ENCODE measurements at regions not wholly inside any gene's neighbourhood (a gene's known extent, or its start where the extent isn't known, plus 50 kb on each side); places are given as distances from the start of the nearest gene placed in this dataset.

DNA sequence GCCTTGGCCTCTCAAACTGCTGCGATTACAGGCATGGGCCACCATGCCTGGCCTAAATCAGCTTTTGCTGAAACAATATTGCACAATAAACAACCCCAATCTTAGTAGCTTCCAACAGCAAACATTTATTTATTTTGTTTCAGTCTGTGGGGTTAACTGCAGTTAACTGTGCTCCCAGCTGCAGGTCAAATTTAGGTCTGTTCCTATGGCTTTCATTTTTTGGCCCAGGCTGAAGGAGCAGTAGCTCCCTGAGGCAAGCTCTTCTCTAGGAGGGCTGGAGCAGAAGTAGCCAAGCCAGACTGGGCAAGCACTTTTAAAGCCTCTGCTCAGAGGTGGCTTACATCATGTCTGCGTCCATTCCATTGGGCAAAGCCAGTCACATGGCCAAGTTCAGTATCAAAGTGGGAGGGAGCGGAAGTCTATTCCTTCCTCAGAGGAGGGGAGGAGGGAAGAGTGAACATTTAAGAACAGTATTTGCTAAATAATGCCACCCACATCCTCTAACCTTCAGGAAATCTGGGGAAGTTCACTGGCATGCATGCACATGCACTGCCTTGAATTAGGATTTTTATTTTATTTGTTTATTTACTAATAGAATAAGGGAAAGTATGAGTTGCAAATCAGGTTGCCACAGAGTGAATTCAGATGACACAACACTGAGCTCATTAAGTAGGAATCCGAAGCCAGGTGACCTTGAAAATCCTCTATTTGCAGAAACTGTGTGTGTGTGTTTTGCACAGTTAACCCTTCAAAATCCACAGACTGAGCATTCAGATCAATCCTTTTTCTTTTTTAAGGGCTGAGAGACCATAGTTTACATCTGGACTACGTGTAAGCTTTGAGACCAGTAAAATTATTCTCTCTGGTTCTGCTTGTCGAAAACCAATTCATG is 122.0 kb upstream of the SEL1L start:
- Histone ChIP-seq H3K4me1 (ENCODE audit: low read length) (no peaks in the 10 kb centered on the region), H3K9me3 (ENCODE audit: low read length) (no peaks in the 10 kb centered on the region), H3K36me3 (ENCODE audit: insufficient read depth, low read length) (no peaks in the 10 kb centered on the region), H4K20me1 (ENCODE audit: insufficient read depth, low read depth, low read length) (no peaks in the 10 kb centered on the region), H3K27ac (ENCODE audit: low read length) (no peak overlapping the region), H3K9me2 (replicated peaks; ENCODE audit: insufficient read depth, low read length) (peaks cover 6% of the 10 kb centered on the region; the same call in 1 of the 2 replicates), H2AFZ (ENCODE audit: low read length) (no peak overlapping the region), H3K79me2 (ENCODE audit: low read length) (no peaks in the 10 kb centered on the region), H3K27me3 (ENCODE audit: low read length) (no peaks in the 10 kb centered on the region), H3K9ac (ENCODE audit: low read length) (no peak overlapping the region), H3K4me3 (ENCODE audit: low read length) (no peak overlapping the region), H3K4me2 (ENCODE audit: low read depth, low read length, poor library complexity, severe bottlenecking) (no peak overlapping the region)
- peak; percentile 52 for DNase-seq

GRCh38 chr14:81656811-81657210 is 123.2 kb upstream of the SEL1L start:
- Histone ChIP-seq H3K27me3 (ENCODE audit: low read length) (no peaks in the 10 kb centered on the region), H3K9ac (ENCODE audit: low read length) (no peak overlapping the region), H3K4me1 (ENCODE audit: low read length) (no peaks in the 10 kb centered on the region), H3K4me3 (ENCODE audit: low read length) (no peak overlapping the region), H2AFZ (ENCODE audit: low read length) (no peak overlapping the region), H3K36me3 (ENCODE audit: insufficient read depth, low read length) (no peaks in the 10 kb centered on the region), H3K9me2 (replicated peaks; ENCODE audit: insufficient read depth, low read length) (peaks cover 6% of the 10 kb centered on the region; the same call in 1 of the 2 replicates), H3K4me2 (ENCODE audit: low read depth, low read length, poor library complexity, severe bottlenecking) (no peak overlapping the region), H3K9me3 (ENCODE audit: low read length) (no peaks in the 10 kb centered on the region), H3K27ac (ENCODE audit: low read length) (no peak overlapping the region), H4K20me1 (ENCODE audit: insufficient read depth, low read depth, low read length) (no peaks in the 10 kb centered on the region), H3K79me2 (ENCODE audit: low read length) (no peaks in the 10 kb centered on the region)
- DNase-seq, result no peak

DNA sequence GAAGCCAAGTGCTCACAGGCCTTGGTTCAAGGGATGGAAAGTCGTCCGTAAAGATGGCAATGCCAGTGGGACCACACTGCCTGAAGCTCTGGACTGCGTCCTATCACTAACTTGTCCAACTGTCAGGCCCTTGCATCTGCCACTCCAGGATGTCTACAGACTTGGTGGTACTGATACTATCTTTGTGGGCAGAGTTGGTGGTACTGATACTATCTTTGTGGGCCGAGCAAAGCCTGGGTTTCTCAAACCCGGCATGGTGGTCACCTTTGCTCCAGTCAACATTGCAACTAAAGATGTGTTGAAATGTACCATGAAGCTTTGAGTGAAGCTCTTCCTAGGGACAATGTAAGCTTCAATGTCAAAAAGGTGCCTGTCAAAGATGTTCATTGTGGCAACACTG is 128.4 kb upstream of the SEL1L start:
- H3K36me3 ChIP-seq (ENCODE audit: insufficient read depth, low read length), result no peaks in the 10 kb centered on the region
- no peak overlapping the region for H2AFZ ChIP-seq (ENCODE audit: low read length)
- no peaks in the 10 kb centered on the region for H3K27me3 ChIP-seq (ENCODE audit: low read length)
- DNase-seq, result no peak
- H3K4me2 ChIP-seq (ENCODE audit: low read depth, low read length, poor library complexity, severe bottlenecking), result no peak overlapping the region
- no peak overlapping the region for H3K27ac ChIP-seq (ENCODE audit: low read length)
- no peaks in the 10 kb centered on the region for H3K79me2 ChIP-seq (ENCODE audit: low read length)
- no peak overlapping the region for H3K4me3 ChIP-seq (ENCODE audit: low read length)
- H3K4me1 ChIP-seq (ENCODE audit: low read length), result no peaks in the 10 kb centered on the region
- H3K9ac ChIP-seq (ENCODE audit: low read length), result no peak overlapping the region
- no peaks in the 10 kb centered on the region for H3K9me3 ChIP-seq (ENCODE audit: low read length)
- H3K9me2 ChIP-seq (replicated peaks; ENCODE audit: insufficient read depth, low read length), result no peaks in the 10 kb centered on the region
- no peaks in the 10 kb centered on the region for H4K20me1 ChIP-seq (ENCODE audit: insufficient read depth, low read depth, low read length)

DNA sequence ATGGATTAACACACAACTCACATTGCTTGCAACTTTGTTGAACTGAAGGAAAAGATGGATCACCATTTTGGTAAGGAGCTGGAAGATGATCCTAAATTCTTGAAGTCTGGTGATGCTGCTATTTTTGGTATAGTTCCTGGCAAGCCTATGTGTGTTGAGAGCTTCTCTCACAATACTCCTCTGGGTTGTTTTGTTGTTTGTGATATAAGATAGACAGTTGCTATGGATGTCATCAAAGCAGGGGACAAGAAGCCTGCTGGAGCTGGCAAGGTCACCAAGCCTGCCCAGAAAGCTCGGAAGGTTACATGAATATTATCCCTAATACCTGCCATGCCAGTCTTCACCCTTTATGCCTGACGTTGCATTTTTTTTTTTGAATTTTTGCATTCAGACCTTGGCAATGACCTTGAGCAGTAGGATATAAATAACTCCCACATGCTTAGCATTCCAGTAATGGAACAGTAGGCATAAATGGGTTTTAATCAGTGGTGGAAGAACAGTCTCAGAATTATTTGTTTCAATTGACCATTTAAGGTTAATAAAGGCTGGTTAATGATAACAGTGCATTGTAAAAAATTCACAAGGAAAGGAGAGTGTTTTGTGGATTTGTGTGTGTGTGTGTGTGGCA is 129.0 kb upstream of the SEL1L start:
- no peak for DNase-seq
- H3K4me3 ChIP-seq (ENCODE audit: low read length), result no peak overlapping the region
- H2AFZ ChIP-seq (ENCODE audit: low read length), result no peak overlapping the region
- no peaks in the 10 kb centered on the region for H3K9me2 ChIP-seq (replicated peaks; ENCODE audit: insufficient read depth, low read length)
- H3K27me3 ChIP-seq (ENCODE audit: low read length), result no peaks in the 10 kb centered on the region
- no peaks in the 10 kb centered on the region for H3K79me2 ChIP-seq (ENCODE audit: low read length)
- no peak overlapping the region for H3K27ac ChIP-seq (ENCODE audit: low read length)
- no peak overlapping the region for H3K4me2 ChIP-seq (ENCODE audit: low read depth, low read length, poor library complexity, severe bottlenecking)
- no peaks in the 10 kb centered on the region for H3K36me3 ChIP-seq (ENCODE audit: insufficient read depth, low read length)
- H3K9ac ChIP-seq (ENCODE audit: low read length), result no peak overlapping the region
- no peaks in the 10 kb centered on the region for H3K4me1 ChIP-seq (ENCODE audit: low read length)
- no peaks in the 10 kb centered on the region for H4K20me1 ChIP-seq (ENCODE audit: insufficient read depth, low read depth, low read length)
- no peaks in the 10 kb centered on the region for H3K9me3 ChIP-seq (ENCODE audit: low read length)

DNA sequence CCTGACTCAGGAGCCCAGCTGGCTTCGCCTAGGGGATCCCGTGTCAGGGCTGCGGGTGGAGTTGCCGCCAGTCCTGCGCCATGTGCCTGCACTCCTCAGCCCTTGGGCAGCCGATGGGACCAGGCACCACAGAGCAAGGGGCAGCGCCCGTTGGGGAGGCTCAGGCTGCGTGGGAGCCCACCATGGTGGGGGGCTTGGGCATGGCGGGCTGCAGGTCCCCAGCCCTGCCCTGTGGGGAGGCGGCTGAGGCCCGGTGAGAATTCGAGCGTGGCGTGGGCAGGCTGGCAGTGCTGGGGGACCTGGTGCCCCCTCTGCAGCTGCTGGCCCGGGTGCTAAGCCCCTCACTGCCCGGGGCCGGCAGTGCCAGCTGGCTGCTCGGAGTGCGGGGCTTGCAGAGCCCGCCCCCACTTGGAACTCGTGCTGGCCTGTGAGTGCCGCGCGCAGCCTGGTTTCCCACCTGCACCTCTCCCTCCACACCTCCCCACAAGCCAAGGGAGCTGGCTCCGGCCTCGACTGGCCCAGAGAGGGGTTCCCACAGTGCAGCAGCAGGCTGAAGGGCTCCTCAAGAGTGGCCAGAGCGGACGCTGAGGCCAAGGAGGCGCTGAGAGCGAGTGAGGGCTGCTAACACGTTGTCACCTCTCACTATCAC is 135.1 kb upstream of the SEL1L start:
- Histone ChIP-seq H3K27me3 (ENCODE audit: low read length) (no peaks in the 10 kb centered on the region), H4K20me1 (ENCODE audit: insufficient read depth, low read depth, low read length) (no peaks in the 10 kb centered on the region), H3K4me3 (ENCODE audit: low read length) (no peak overlapping the region), H2AFZ (ENCODE audit: low read length) (no peak overlapping the region), H3K9me3 (ENCODE audit: low read length) (no peaks in the 10 kb centered on the region), H3K4me1 (ENCODE audit: low read length) (no peaks in the 10 kb centered on the region), H3K36me3 (ENCODE audit: insufficient read depth, low read length) (no peaks in the 10 kb centered on the region), H3K9ac (ENCODE audit: low read length) (no peak overlapping the region), H3K4me2 (ENCODE audit: low read depth, low read length, poor library complexity, severe bottlenecking) (no peak overlapping the region), H3K9me2 (replicated peaks; ENCODE audit: insufficient read depth, low read length) (no peaks in the 10 kb centered on the region), H3K79me2 (ENCODE audit: low read length) (no peaks in the 10 kb centered on the region), H3K27ac (ENCODE audit: low read length) (no peak overlapping the region)
- DNase-seq, result no peak

DNA sequence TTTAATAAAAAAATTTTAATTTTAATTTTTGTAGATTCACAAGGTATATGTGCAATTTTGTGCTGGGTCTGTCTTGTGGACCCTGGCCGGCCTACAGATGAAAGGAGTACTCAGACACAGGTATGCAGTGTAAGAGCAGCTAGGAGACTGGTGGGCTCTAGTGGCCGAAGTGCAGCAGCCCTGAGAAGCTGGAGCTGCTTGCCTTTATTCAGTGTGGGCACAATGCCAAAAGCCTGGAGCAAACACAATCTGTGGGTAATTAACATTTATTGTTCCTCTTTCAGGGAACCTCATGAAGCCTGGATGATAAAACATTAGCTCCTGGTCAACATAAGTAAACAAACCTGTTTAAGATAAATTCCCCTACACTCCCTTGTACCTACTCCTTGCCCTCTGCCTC is 135.7 kb upstream of the SEL1L start:
- H3K27ac ChIP-seq (ENCODE audit: low read length), result no peak overlapping the region
- H3K4me1 ChIP-seq (ENCODE audit: low read length), result no peaks in the 10 kb centered on the region
- DNase-seq, result no peak
- H3K79me2 ChIP-seq (ENCODE audit: low read length), result no peaks in the 10 kb centered on the region
- H3K9ac ChIP-seq (ENCODE audit: low read length), result no peak overlapping the region
- H3K9me3 ChIP-seq (ENCODE audit: low read length), result no peaks in the 10 kb centered on the region
- no peaks in the 10 kb centered on the region for H3K9me2 ChIP-seq (replicated peaks; ENCODE audit: insufficient read depth, low read length)
- H3K4me3 ChIP-seq (ENCODE audit: low read length), result no peak overlapping the region
- no peaks in the 10 kb centered on the region for H4K20me1 ChIP-seq (ENCODE audit: insufficient read depth, low read depth, low read length)
- H3K36me3 ChIP-seq (ENCODE audit: insufficient read depth, low read length), result no peaks in the 10 kb centered on the region
- H2AFZ ChIP-seq (ENCODE audit: low read length), result no peak overlapping the region
- H3K27me3 ChIP-seq (ENCODE audit: low read length), result no peaks in the 10 kb centered on the region
- H3K4me2 ChIP-seq (ENCODE audit: low read depth, low read length, poor library complexity, severe bottlenecking), result no peak overlapping the region

DNA sequence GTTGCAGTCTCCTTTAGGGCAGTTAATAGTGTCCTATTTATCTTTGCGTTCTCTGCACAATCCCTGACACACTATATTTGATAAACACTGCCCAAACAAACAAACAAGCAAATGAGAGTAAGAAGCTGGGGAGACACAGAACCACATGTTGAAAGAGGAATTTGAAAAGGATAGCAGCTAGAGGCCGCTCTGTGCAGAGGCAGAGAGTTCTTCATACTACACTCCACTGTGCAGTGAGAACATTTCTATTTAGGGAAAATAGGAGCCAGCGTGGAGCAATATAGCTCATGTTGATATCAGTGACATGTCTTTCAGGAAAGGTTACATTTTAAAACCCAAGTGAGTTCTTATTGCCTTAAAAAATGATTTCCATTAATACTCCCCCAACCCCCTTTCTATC is 140.3 kb upstream of the SEL1L start:
- Histone ChIP-seq H3K9me3 (ENCODE audit: low read length) (no peaks in the 10 kb centered on the region), H3K79me2 (ENCODE audit: low read length) (no peaks in the 10 kb centered on the region), H3K4me2 (ENCODE audit: low read depth, low read length, poor library complexity, severe bottlenecking) (no peak overlapping the region), H3K27me3 (ENCODE audit: low read length) (0 out of 2 replicates have a peak, but pooled peaks cover 3% of the 10 kb centered on the region), H2AFZ (ENCODE audit: low read length) (no peak overlapping the region), H3K4me1 (ENCODE audit: low read length) (no peaks in the 10 kb centered on the region), H4K20me1 (ENCODE audit: insufficient read depth, low read depth, low read length) (no peaks in the 10 kb centered on the region), H3K4me3 (ENCODE audit: low read length) (no peak overlapping the region), H3K36me3 (ENCODE audit: insufficient read depth, low read length) (no peaks in the 10 kb centered on the region), H3K9ac (ENCODE audit: low read length) (no peak overlapping the region), H3K9me2 (replicated peaks; ENCODE audit: insufficient read depth, low read length) (no peaks in the 10 kb centered on the region), H3K27ac (ENCODE audit: low read length) (no peak overlapping the region)
- DNase-seq, result no peak

- Histone ChIP-seq H3K4me2 (ENCODE audit: low read depth, low read length, poor library complexity, severe bottlenecking) (no peak overlapping the region), H3K9me2 (replicated peaks; ENCODE audit: insufficient read depth, low read length) (no peaks in the 10 kb centered on the region), H3K27ac (ENCODE audit: low read length) (no peak overlapping the region), H3K9me3 (ENCODE audit: low read length) (no peaks in the 10 kb centered on the region), H3K4me3 (ENCODE audit: low read length) (no peak overlapping the region), H3K79me2 (ENCODE audit: low read length) (no peaks in the 10 kb centered on the region), H2AFZ (ENCODE audit: low read length) (no peak overlapping the region), H4K20me1 (ENCODE audit: insufficient read depth, low read depth, low read length) (no peaks in the 10 kb centered on the region), H3K27me3 (ENCODE audit: low read length) (peaks cover 9% of the 10 kb centered on the region; the same call in 1 of the 2 replicates), H3K4me1 (ENCODE audit: low read length) (no peaks in the 10 kb centered on the region), H3K9ac (ENCODE audit: low read length) (no peak overlapping the region), H3K36me3 (ENCODE audit: insufficient read depth, low read length) (no peaks in the 10 kb centered on the region)
- no peak for DNase-seq
Observed at GRCh38 chr14:81676395-81676794, 142.7 kb upstream of the SEL1L start.
